HG03159 (cell line): ENCODE measurements at regions not wholly inside any gene's neighbourhood (a gene's known extent, or its start where the extent isn't known, plus 50 kb on each side); places are given as distances from the start of the nearest gene placed in this dataset.

Experiments
- ATAC-seq: cut with Tn5 transposase; IDR thresholded peaks from one replicate; pipeline ENCODE4 v1.9.1; 2021; ENCODE audit warnings: mild to moderate bottlenecking, moderate library complexity; ENCODE audit not compliant: unreplicated experiment

DNA sequence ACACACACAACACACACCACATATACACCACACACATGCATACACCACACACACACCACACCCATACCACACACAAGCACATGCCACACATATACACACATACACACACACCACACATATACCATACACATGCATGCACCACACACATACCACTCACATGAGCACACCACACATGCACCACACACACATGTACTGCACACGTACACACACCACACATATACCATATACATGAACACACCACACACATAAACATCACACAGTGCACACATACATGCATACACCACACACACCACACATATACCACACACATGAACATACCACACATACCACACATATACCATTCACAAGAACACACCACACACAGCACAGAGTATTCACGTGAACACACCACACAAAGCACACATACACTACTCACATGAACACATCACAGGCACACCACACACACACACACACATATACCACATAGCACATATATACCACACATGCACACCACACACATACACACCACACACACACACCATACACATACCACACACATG lies 219.9 kb upstream of the RAB6C start:
- no peak for ATAC-seq

GRCh38 chr2:129760669-129761068 lies 218.8 kb upstream of the RAB6C start:
- ATAC-seq: no peak

GRCh38 chr2:129761569-129762021 lies 217.9 kb upstream of the RAB6C start:
- no peak for ATAC-seq

GRCh38 chr2:129762386-129763189 lies 216.9 kb upstream of the RAB6C start:
- ATAC-seq: no peak

GRCh38 chr2:129763190-129763846 lies 216.1 kb upstream of the RAB6C start:
- no peak for ATAC-seq

DNA sequence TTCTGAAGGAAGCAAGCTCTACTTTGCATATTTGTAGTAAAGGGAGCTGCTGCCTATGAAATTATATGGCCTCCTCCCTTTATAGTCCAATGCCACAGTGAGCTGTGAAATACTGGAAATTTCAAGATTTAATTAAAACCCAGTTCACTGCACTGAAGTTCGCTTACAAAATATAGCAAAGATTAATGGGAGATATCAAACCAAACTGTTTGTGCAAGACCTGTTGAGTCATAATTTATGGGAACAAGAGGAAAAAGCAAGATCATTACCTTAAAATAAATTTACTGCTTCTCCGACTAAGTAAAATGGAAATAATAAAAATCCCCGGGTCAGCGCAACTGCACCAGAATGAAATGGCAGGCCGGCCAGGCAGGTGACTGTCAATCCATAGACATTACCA lies 215.5 kb upstream of the RAB6C start:
- no peak for ATAC-seq

GRCh38 chr2:129764376-129765325 lies 214.8 kb upstream of the RAB6C start:
- no peak for ATAC-seq

- no peak for ATAC-seq
These were observed 214.2 kb upstream of the RAB6C start for GRCh38 chr2:129765326-129765677.

- ATAC-seq: no peak
These were observed 213.7 kb upstream of the RAB6C start for GRCh38 chr2:129765678-129766351.

DNA sequence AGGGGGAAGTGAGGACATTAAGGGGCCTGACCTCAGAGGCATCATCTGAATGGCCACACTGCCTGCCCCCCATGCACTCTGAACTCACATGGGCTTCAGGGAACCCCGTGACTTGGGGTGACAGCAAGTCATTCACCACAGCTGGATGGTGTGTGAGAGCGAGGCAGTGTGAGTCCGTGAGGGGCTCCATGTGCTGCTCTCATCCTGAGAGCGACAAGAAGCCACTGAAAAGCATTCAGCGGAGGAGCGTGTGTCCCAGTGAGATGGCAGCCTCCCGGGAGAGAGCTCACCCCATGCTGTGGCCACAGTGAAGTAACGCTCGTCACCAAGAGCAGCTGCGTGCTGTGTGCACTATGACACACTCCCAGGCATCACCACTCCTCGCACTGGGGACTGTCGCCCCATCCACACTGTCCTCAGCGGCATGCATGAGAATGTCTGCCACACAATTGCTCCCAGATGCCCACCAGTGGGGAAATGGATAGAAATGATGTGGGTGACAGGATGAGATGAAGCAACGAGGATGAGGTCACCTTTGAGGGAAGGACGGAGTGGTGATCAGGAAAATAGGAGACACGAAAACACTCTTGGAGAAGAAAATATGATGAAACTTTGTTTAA lies 213.0 kb upstream of the RAB6C start:
- ATAC-seq: no peak

- no peak for ATAC-seq
These were observed 212.0 kb upstream of the RAB6C start for GRCh38 chr2:129767346-129768035.

DNA sequence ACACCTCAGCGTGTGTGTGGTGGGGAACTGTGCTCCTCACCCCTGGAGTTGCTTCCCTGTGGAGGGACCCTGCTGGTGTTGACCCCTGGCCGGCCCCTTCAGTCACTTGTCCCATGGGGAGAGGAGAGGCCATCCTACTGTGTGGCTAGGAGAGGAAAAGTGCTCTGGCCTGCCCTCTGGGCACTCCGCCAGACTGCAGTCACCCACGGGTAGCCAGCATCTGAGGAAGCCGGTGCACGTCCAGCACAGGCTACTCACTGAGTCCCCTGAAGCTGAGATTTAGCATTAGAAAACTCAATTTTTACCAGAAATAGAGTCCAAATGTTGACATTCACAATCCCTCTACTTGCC lies 211.5 kb upstream of the RAB6C start:
- no peak for ATAC-seq

GRCh38 chr2:129768485-129769184 lies 210.8 kb upstream of the RAB6C start:
- no peak for ATAC-seq

- ATAC-seq: no peak
These were observed 210.1 kb upstream of the RAB6C start for GRCh38 chr2:129769185-129769991.

DNA sequence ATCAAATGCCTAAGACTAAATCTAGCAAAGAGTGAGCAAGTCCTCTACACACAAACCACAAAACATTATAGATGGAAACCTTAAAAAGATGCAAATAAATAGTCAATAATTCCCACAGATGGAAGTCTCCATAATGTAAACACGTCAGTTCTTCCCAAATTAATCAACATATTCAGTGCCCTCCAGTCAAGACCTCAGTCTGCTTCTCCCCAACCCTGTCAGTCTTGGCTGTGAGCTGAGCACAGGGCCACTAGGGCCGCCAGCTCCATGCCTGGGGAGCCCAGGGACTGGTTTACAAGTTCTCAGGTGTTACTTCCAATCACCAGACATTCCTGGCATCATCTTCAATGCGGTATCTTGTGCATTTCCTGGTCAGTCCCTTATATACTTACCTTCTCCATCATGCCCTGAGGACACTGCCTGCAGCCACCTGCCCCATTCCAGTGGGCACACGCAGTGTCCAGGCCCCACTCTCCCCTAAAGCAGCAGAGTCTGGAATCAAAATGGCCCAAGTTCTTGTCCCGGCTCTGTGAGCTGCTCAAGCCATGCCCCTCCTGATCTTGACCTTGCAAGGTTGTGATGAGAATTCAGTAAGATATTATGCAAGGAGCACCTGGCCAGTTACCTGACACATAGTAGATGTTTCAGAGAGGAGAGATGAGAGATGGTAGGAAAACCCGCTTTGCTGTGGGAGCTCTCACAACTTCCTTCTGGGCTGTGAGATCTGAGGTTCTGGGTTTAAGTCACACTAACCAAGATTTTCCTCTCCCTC lies 207.9 kb upstream of the RAB6C start:
- no peak for ATAC-seq

- ATAC-seq: no peak
These were observed 207.3 kb upstream of the RAB6C start for GRCh38 chr2:129772190-129772579.

GRCh38 chr2:129775952-129776653 lies 203.4 kb upstream of the RAB6C start:
- no peak for ATAC-seq
